Stimulated activated naive CD4-positive, alpha-beta T cell (primary cell): ENCODE measurements at regions not wholly inside any gene's neighbourhood (a gene's known extent, or its start where the extent isn't known, plus 50 kb on each side); places are given as distances from the start of the nearest gene placed in this dataset.
"Not testable (repeated sequence)": the region's sequence is repeated elsewhere in the genome, so short reads cannot be mapped to it uniquely, and the experiment has no call there.

Experiments used
- DNase-seq, 6 experiments: peaks; one replicate each; lab custom pipeline; 2025; lab: John Stamatoyannopoulos, UW

DNA sequence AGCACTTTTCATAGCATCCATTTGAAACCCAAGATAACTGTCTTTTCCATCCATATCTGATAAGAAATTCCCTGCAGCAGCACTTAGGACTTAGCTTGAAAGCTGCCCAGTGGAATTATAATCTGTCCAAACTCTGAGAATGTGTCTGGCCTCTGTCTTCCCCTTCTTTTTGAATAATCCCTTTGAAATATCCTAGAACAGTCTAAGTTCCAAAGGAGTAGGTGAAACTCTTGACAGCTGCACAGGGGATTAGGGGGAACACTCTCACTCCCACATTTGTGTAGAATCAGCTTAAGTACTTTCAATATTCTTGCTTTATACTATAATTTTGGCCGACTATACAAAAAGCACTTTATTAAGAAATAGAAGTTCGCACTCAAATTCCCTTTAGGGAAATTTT lies 157.7 kb downstream of the PAPSS1 start:
- DNase-seq: no peak

DNA sequence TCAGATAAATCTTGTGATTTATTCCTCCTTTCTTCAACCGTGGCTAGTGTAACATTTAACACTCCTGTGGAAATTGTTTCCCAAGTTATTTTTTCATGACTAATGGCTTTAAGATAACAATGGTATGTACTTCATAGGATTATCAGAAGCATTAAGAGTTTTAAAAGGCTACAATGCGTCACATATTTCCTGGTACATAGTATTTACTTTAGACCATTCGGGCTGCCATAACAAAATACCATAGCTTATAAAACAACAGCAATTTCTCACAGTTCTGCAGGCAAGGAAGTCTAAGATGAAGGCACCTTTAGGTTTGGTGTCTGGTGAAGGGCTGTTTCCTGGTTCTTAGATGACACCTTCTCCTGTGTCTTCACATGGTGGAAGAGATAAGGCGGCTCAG lies 158.6 kb downstream of the PAPSS1 start:
- no peak for DNase-seq

DNA sequence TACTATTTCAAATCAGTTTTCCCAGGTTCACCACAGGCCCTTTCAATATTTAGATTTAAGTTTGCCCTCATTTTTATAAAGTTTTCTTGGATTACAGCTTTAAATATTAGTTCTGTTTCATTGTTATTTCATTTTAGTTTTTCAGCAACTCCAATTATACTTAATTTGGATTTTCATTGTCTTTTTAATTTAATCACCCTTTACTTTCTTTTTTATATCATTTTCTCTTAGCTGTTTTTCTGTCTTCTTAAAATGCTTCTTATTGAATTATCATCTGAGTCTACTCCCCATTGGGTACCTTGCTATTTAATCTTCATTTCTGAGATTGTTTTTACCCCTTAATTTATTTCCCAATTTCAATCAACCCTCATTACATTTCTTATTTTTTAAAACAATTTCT lies 160.4 kb downstream of the PAPSS1 start:
- DNase-seq: no peak

DNA sequence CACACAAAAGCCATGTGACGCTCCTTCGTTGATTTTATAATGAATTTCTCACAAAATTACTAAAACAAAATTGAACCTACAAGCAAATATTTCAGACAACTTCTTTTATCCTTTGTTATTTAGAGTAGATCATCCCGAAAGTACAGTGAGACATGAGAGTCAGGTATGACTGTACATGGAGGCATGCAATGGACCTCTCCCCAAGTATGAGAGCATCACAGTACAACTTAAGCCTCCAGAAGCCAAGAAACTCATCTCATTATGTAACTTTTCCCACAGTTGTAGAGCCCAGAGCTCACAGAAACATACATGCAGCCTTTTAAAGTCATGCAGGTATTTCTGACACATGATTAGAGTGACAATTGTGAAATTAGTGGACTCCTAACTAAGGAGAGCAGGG lies 167.7 kb downstream of the PAPSS1 start:
- no peak for DNase-seq

DNA sequence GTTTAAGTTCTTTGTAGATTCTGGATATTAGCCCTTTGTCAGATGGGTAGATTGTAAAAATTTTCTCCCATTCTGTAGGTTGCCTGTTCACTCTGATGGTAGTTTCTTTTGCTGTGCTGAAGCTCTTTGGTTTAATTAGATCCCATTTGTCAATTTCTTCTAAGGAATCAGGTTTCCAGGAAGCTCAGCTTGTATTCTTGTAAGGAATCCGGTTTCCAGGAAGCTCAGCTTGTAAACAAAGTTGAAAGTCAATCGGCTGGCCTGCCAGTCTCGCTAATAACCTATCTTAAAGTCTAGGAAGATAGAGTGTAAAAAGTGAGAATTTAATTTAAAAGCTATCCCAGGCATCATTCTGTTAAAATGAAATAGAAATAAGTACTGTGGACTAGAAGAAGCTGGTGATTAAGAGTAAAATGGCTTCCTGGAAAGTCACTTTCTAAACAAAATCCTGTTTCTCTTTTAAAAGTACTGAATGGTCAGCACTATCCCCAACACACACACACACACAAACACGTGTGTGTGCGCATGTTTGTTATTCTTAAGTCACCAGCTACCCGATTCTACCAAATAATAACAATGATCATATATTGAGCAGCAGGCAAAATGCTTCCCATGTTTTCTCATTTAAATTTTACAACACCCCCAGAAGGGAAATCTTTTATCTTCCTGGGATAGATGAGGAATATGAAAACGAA lies 171.7 kb downstream of the PAPSS1 start:
- no peak for DNase-seq

DNA sequence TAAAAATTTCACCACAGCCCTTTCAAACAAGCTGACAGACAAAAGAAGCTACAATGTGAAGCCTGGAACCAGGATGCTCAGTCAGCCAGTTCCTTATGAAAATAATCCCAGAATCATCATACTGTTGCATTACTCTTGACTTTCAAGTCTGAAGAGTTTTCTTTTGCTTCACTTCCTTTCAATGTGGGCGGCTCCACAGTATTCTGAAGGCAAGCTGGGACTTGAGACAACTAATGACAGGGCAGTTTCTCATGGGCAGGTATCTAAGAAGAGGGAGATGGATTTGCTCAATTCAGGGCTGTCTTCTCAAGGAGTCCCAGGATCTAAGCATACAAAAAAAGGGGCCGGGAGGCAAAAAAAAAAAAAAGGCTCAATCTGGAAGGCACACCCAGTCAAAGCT lies 173.4 kb downstream of the PAPSS1 start:
- DNase-seq: no peak

DNA sequence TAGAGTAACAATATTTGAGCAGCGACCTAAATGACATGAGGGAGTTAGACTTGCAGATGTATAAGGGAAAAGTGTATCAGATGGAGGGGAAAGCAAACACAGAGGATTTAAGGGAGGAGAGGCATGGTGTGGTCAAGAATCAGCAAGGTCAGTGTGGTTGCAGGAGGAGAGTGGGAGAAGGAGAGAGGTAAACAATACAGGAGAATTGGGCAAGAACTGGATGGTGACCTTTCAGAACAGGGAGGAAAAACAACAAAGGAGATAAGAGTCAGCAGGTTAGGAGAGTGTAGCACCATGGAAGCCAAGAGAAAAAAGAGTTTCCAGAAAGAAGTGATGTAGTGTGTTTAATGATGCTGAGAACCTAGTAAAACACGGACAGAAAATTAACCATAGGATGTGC lies 178.5 kb downstream of the PAPSS1 start:
- no peak for DNase-seq

DNA sequence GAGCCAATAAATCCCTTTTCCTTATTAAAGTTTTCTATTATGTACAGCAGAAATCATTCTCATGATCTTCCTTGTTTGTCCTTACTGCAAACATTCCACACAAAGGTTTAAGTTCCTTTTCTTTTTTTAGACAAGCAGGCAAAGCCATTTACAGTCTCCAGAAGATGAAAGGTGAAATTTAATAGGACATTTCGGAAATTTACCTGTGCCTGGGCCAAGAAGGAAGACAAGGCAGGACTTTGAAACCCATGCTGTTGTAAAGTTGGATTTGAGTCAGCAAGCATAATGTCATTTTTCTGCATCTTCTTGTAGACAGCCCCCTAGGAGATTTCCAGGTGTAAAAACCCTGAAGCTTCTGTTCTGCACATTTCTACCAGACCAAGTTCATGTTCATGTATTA lies 188.1 kb downstream of the PAPSS1 start:
- no peak for DNase-seq

DNA sequence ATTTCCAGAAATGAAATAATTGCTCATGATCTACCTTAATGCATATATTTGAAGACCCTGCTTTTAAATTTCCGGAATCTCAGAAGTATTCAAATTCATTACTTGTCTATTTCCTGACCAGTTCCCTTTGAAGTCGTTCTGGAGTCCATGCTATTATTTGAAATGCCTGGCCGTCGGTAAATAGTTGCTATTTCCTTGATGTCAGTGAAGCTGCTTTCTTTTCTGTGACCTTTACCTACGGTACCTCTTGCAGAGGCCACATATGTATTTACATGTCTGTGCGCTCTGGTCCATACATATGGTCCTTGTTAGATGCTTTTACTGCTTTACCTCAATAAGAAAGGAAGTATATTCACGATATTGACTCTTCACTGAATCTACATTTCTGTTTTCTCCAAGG lies 199.7 kb downstream of the PAPSS1 start:
- no peak for DNase-seq

DNA sequence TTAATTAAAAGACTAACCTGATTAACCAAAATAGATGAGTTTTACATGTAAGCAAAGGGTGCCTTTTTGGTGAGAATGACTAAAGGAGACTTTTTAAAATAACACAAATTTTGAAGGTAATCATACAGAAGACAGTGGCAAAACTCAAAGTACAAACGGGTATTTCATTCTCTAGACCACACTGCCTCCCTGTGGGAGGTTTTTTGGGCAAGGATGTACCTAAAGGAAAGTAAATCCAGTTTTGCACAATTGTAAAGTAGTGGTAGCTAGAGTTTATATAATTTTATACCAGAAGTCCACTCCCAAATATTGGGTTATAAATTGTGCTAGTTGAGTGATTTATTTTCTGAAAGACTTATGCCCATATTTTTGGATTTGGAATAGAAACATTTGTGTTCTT lies 201.0 kb downstream of the PAPSS1 start:
- DNase-seq: no peak

DNA sequence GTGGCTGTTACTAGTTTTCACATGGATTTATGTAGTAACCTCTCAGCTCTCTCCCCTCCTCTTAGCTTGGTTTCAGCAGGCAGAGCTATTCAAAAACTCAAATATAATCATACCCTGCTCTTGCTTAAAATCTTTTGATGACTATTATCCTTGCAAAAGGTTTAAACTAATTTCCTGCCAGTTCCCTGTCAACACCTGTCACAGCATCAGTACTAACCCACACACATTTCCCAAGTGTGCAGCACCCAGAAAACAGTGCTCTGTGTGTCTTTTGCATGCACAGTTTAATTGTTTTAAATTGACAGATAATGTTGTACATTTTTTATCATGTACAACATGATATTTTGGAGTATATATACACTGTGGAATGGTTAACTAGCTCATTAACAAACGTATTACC lies 202.0 kb downstream of the PAPSS1 start:
- no peak for DNase-seq

DNA sequence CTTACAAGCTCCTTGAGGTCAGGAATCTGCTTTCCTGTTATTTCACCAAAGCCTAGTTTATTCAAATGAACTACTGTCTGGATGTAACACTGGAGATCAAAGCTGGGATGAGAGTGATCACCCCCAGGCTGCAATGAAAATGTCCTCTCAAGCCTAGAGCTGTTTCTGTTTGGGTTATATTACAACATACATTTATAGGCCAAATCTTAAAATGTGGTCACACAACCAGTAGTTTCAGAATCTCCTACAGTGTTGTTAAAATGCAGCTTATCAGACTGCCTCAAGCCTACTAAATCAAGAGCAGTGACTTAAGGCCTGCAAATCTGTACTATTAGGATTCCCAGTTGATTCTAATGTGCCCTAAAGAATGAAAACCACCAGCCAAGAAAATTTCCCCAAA lies 207.5 kb downstream of the PAPSS1 start:
- no peak for DNase-seq

DNA sequence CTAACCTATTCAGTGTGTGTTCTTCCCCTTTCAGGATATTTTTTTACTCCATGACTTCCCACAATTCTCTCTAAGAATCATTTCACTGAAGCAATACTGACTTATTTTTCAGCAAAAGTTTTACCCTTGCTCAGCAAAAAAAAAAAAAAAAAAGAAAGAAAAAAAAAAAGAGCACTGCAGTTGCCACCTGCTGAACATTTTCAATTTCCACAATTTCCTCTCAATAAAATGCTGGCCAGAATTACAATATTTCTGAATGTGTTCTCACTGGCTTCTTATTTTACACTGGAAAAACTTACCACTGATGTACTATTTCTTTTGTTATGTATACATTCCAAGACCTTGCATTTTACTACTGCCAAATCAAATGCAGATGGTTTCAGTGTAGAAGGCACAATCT lies 210.4 kb downstream of the PAPSS1 start:
- DNase-seq: no peak

DNA sequence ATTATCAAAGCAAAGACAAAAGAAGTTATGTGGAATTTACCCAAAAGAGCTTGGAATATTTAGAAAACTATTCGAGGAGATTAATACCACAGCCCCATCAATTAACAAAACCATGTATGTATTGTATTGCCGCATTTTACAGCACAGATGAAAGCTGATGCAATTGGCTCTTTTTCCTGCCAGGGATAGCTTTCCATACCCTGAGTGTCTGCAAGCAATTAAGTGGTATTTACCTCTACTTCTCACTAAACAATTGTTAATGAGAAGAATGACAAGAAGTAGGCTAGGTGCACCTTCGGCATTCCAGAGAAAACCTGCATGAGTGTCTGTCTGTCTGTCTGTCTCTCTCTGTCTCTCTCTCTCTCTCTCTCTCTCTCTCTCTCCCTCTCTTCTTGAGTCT lies 219.5 kb downstream of the PAPSS1 start:
- DNase-seq: no peak

DNA sequence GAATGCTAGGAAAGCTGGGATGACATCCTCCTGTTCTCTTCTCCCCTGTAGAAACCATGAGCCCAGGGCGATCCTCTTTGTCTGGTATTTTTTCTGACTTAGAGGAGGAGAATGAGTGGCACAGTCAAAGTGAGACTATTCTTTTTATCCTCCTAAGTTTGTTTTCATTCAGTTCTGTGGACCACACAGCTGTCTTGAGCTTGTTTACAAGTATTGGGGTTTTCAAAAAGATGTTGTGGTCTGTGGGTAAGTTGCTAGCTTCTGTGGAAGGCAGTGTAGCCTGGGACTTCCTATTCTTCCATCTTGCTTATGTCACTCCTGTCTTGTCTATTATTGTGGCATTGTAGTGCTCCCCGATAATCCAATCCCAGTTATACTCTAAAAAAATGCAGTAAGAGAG lies 223.0 kb downstream of the PAPSS1 start:
- no peak for DNase-seq

DNA sequence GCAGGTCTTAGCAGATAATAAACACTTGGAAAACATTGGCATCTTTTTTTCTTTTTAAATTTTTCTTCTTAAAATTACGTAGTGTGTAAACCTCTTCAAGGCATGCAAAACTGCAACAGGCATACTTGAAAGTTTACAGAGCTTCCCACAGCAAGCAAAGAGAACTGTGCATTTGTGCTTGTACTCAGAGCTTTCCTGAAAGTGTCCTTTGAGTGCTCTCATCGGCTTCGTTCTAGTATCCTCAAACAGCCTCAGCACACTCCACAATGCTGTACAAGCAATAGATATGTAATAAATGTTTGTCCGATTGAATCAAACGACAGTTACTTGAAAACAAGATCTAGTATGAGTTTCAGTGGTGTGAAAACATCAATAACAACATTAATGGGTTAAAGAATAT lies 227.5 kb downstream of the PAPSS1 start:
- DNase-seq: no peak

DNA sequence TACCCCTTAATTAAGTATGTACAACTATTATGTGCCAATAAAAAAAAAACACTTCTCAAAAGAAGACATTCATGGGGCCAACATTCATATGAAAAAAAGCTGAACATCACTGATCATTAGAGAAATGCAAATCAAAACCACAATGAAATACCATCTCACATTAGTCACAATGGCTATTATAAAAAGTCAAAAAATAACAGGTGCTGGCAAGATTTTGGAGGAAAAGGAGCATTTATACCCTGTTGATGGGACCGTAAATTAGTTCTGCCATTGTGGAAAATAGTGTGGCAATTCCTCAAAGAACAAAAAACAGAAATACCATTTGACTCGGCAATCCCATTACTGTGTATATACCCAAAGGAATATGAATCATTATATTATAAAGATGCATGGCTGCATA lies 229.9 kb downstream of the PAPSS1 start:
- DNase-seq: no peak

DNA sequence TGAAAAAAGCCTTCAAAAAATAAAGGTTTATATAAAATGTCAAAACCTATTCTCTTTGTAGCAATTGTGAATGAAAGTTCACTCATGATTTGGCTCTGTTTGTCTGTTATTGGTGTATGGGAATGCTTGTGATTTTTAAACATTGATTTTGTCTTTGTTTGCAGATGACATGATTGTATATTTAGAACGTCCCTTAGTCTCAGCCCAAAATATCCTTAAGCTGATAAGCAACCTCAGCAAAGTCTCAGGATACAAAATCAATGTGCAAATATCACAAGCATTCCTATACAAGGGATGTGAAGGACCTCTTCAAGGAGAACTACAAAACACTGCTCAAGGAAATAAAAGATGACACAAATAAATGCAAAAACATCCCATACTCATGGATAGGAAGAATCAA lies 236.4 kb downstream of the PAPSS1 start:
- not testable (repeated sequence) for DNase-seq

DNA sequence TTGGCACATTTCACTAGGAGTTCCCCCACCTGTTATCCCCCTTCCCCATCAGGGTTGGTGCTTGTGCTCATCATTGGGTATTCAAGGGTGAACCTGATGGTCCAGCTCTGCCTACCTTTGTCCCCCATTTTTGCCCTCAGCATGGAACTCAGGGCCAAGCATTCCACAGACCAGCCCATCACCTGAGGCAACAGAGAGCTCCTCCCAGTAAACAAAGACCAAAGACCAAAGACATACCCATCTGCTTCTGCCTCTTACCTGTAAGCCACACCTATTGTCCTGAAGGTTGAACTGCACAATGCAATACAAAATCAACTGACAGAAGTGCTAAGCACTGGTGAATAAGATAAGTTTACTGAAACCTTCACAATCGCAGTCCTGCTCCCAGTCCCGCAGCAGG lies 237.5 kb downstream of the PAPSS1 start:
- no peak for DNase-seq

DNA sequence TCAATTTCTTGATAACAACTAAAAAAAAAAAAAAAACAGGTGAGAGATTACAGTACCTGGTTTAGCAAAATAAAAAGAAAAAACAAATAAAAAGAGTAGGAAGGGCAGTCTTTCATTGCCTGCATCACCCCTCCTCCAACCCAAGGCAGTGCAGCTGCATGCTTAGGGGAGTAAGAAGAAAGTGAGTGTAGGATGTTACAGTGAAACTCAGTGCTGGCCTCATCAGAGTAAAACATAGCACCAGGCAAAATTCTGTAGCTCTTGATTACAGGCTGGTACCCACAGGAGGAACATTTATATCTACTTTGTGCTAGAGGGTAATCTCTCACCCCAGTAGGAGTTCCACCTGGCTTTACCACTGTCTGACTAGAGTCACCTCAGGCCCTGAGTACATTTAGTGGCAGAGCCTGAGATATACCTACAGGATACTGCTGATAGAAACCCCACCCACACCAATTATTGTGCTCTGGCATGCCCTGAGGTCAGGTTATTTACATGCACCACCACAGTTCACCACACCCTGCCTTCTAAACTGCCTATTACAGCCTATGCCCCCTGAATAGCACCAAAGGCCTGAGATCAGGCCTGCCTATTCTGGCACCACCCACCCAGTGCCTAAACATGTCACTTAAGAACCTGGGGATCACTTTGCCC lies 241.6 kb downstream of the PAPSS1 start:
- DNase-seq: no peak

DNA sequence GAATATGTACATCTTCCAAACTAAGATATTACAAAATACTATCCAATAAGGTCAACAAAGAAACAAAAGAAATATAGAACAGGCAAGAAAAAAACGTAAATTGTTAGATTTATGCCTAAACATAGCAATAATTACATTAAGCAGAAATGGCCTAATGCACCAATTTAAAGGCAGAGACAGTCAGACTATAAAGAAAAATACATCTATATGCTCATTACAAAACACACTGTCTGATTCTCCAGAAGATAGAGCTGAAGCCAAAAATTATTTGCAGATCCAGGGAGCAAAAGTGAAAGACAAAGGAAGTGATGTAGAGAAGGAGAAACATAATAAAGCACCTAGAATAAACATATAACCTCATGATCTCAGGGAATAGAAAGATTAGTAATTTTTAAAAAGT lies 246.9 kb downstream of the PAPSS1 start:
- no peak for DNase-seq

DNA sequence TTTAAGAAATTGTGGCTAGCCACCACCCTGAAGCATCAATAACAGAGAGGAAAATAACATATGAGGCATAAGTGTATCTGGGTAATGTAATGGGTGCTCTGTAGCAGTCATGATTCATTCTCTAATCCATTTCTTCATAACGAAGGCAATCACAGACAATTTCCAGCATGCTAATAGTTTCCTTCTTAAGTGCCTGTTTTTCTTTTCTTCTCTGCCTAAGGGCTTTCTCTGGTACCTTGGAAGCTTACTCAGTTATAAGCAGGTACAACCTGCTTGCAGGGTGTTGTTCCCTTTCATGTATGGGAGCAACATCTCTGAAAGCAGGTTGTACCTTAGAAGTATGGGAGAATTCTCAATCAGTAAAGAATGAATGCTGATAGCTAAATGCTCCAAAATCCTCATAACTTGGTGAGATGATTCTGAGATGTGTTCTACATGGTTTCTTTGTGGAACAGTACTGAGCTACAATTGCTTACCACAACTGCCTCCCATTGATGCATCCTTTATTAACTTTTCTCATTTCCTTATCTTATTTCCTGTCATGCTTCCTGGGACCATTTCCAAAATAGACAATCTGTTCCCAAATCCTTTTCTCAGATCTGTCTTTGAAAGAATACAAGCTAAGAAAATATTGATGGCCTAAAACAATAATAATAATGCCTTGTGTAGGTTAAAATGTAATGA lies 247.6 kb downstream of the PAPSS1 start:
- DNase-seq: no peak

DNA sequence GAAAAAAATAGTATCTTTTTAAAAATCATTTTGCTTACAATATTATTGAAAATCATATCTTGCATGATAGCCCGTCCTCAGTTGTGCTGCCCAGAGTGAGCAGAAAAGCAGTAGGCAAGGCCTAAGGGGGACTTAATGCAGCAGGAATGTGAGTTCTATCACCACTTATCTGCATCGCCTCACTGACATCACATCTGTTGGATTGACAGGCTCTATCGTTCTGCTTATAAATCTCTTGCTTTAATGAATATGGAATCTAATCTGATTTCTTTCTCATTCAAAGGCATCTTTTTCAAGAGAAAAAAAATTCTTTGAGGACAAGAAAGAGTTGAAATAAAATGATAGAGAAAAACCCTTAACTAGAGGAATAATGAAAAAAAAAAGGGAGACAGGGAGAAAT lies 249.9 kb downstream of the PAPSS1 start:
- no peak for DNase-seq

DNA sequence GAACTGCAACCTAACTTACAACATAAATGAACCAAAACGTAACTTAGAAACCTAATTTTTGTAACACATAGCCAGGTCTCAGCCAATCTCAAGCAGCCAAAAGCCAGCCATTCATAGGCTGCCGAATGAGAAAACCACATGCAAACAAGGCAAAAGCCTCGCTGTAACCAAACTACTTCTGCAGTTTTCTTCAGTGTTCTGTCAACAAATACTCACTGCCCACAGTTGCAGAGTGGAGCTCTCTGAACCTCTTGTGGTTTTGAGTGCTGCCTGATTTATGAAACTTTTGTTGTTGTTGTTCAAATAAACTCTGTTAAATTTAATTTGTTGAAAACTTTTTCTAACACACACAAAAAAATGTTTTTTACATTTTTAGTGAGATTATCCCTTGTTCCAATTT lies 251.2 kb downstream of the PAPSS1 start:
- DNase-seq: no peak
